ENCODE measurements at regions not wholly inside any gene's neighbourhood (a gene's known extent, or its start where the extent isn't known, plus 50 kb on each side); places are given as distances from the start of the nearest gene placed in this dataset.

DNA sequence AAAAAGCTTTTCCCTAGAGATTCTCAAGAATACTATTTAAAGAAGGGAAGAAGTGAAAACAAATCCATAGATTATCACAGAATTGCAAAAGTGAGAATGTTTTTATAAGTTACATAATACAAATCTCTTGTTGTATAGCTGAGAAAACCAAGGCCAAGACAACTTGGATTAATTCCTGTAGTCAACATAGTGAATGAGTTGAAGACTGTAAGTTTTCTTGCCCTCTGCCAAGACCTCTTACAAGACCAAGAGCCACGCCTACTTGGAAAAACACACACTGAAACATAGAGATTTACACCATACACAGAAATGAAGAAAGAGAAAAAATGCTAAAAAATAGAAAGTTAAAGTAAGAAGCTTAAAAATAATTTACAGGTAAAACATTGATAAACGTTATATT is 2024.0 kb downstream of the PCDH7 start:
- TF ChIP-seq CTCF (IDR thresholded peaks at IDR 0.05) (no peak), POLR2AphosphoS5 (IDR thresholded peaks at IDR 0.05; ENCODE audit: low read depth, low read length) (no peak)

Data from Panc1 (cell line).